ENCODE measurements at regions not wholly inside any gene's neighbourhood (a gene's known extent, or its start where the extent isn't known, plus 50 kb on each side); places are given as distances from the start of the nearest gene placed in this dataset.

- TF ChIP-seq, protein P1, sequence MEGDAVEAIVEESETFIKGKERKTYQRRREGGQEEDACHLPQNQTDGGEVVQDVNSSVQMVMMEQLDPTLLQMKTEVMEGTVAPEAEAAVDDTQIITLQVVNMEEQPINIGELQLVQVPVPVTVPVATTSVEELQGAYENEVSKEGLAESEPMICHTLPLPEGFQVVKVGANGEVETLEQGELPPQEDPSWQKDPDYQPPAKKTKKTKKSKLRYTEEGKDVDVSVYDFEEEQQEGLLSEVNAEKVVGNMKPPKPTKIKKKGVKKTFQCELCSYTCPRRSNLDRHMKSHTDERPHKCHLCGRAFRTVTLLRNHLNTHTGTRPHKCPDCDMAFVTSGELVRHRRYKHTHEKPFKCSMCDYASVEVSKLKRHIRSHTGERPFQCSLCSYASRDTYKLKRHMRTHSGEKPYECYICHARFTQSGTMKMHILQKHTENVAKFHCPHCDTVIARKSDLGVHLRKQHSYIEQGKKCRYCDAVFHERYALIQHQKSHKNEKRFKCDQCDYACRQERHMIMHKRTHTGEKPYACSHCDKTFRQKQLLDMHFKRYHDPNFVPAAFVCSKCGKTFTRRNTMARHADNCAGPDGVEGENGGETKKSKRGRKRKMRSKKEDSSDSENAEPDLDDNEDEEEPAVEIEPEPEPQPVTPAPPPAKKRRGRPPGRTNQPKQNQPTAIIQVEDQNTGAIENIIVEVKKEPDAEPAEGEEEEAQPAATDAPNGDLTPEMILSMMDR (conservative IDR thresholded peaks at IDR 0.05; ENCODE audit: low read length), result no peak
- no peak for TF ChIP-seq EZH2phosphoT487 (IDR thresholded peaks at IDR 0.05; ENCODE audit: borderline replicate concordance)
Measured at GRCh38 chr12:77372494-77372893, 307.1 kb upstream of the E2F7 start.

Measured in Loucy (cell line).